Lower leg skin (tissue), 3 donors: ENCODE measurements at regions not wholly inside any gene's neighbourhood (a gene's known extent, or its start where the extent isn't known, plus 50 kb on each side); places are given as distances from the start of the nearest gene placed in this dataset.

ENCODE experiments used
- POLR2A ChIP-seq, 2 donors: fragments of 450-650 bp; IDR thresholded peaks; one replicate each; pipeline ENCODE4 v1.6.1; 2016 to 2017; ENCODE audit warnings: antibody characterized with exemption in 2 of 2, mild to moderate bottlenecking in 1 of 2, moderate library complexity in 1 of 2
- TF ChIP-seq, protein P1 (sequence below), 3 donors: fragments of 450-650 bp; IDR thresholded peaks; one replicate each; pipeline ENCODE4 v1.5.1; 2016; ENCODE audit warnings: antibody characterized with exemption in 3 of 3, mild to moderate bottlenecking in 3 of 3, moderate library complexity in 2 of 3

DNA sequence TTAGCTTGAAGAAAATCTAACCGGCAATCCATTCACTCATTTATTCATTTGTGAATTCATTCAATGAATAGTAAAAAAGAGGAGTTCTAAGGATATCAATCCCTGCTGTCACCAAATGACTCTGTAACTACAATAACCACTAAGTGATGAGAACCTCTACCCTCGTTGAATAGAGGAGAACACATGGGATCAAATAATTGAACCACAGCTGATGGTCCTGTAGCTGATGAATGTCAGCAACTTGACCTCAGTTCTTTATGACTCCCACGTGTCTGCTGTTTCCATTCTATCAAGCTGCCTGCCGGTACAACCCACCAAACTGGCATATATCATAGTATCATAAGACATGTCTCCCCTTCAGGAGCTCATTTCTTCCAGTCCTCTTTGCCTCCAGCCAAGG lies 150.3 kb downstream of the PTGER3 start:
- TF ChIP-seq, protein P1, sequence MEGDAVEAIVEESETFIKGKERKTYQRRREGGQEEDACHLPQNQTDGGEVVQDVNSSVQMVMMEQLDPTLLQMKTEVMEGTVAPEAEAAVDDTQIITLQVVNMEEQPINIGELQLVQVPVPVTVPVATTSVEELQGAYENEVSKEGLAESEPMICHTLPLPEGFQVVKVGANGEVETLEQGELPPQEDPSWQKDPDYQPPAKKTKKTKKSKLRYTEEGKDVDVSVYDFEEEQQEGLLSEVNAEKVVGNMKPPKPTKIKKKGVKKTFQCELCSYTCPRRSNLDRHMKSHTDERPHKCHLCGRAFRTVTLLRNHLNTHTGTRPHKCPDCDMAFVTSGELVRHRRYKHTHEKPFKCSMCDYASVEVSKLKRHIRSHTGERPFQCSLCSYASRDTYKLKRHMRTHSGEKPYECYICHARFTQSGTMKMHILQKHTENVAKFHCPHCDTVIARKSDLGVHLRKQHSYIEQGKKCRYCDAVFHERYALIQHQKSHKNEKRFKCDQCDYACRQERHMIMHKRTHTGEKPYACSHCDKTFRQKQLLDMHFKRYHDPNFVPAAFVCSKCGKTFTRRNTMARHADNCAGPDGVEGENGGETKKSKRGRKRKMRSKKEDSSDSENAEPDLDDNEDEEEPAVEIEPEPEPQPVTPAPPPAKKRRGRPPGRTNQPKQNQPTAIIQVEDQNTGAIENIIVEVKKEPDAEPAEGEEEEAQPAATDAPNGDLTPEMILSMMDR (IDR thresholded peaks at IDR 0.05), result no peak
- TF ChIP-seq POLR2A (IDR thresholded peaks at IDR 0.05), result no peak
